ENCODE measurements at regions not wholly inside any gene's neighbourhood (a gene's known extent, or its start where the extent isn't known, plus 50 kb on each side); places are given as distances from the start of the nearest gene placed in this dataset.

- POLR2A ChIA-PET: no interaction called here
- DNase-seq (ENCODE audit: low spot score) (no peak), FAIRE-seq (no peak), ATAC-seq (no peak)
- H4K20me1 ChIP-seq (ENCODE audit: insufficient read depth, low read length): no peaks in the 10 kb centered on the region
- CTCF ChIA-PET (ENCODE audit: low intra/inter-chr PET ratio, low total read pairs): no interaction called here
- no peaks in the 10 kb centered on the region for H3K4me1 ChIP-seq (ENCODE audit: insufficient read depth, low read length)
- no peak overlapping the region for H3K27ac ChIP-seq (ENCODE audit: extremely low read length, insufficient read depth, low read length)
- no peaks in the 10 kb centered on the region for H3K9me3 ChIP-seq (ENCODE audit: low read length)
- TF ChIP-seq ZNF343 (CRISPR knock-in tag; IDR thresholded peaks at IDR 0.05) (no peak), STAT6 (CRISPR knock-in tag; IDR thresholded peaks at IDR 0.05; ENCODE audit: borderline replicate concordance) (no peak)
- no peaks in the 10 kb centered on the region for H3K36me3 ChIP-seq (replicated peaks in 1 of 2; ENCODE audit: control insufficient read depth in 1 of 2, insufficient read depth in 2 of 2, low read length in 2 of 2)
- intact Hi-C loops (cut with micrococcal nuclease; ENCODE audit: unreplicated experiment) (no loop called here), in situ Hi-C loops (cut with HindIII; ENCODE audit: extremely low pct_ligation_motif_present, low pct_unique_long_range_greater_than_20kb) (no loop called here)
- no peak overlapping the region for H3K4me3 ChIP-seq (replicated peaks in 1 of 3; ENCODE audit: insufficient read depth in 1 of 3, low read depth in 2 of 3, low read length in 3 of 3)
- peaks cover 0 to 5% of the 10 kb centered on the region in 2 experiments; a peak in 1 of 5 replicates for H3K27me3 ChIP-seq (ENCODE audit: control insufficient read depth in 1 of 2, insufficient read depth in 2 of 2, low read length in 2 of 2)
- no peaks in the 10 kb centered on the region for H3K79me2 ChIP-seq (ENCODE audit: insufficient read depth, low read length)
- no peak overlapping the region for H3K4me2 ChIP-seq (ENCODE audit: low read depth, low read length)
- H2AFZ ChIP-seq (ENCODE audit: low read length): no peak overlapping the region
- H3K9ac ChIP-seq (ENCODE audit: insufficient read depth, low read depth, low read length): no peak overlapping the region
- WGBS (ENCODE audit: low lambda C conversion rate): 3% methylated on average over 4 of the region's 4 CpGs
- BruUV-seq (replicated peaks): no TSS peak
Observed at GRCh38 chr3:115518100-115518852, 105.0 kb upstream of the GAP43 start.

GRCh38 chr3:115520241-115520640 lies 103.1 kb upstream of the GAP43 start:
- no peak for ATAC-seq
- Histone ChIP-seq H3K79me2 (ENCODE audit: insufficient read depth, low read length) (no peaks in the 10 kb centered on the region), H3K36me3 (replicated peaks in 1 of 2; ENCODE audit: control insufficient read depth in 1 of 2, insufficient read depth in 2 of 2, low read length in 2 of 2) (no peaks in the 10 kb centered on the region), H2AFZ (ENCODE audit: low read length) (no peak overlapping the region), H3K4me3 (replicated peaks in 1 of 3; ENCODE audit: insufficient read depth in 1 of 3, low read depth in 2 of 3, low read length in 3 of 3) (no peak overlapping the region), H3K27ac (ENCODE audit: extremely low read length, insufficient read depth, low read length) (no peak overlapping the region), H3K9ac (ENCODE audit: insufficient read depth, low read depth, low read length) (no peak overlapping the region), H3K9me3 (ENCODE audit: low read length) (no peaks in the 10 kb centered on the region), H3K27me3 (ENCODE audit: control insufficient read depth in 1 of 2, insufficient read depth in 2 of 2, low read length in 2 of 2) (no peaks in the 10 kb centered on the region; a peak in 1 of 5 replicates), H3K4me1 (ENCODE audit: insufficient read depth, low read length) (no peaks in the 10 kb centered on the region), H4K20me1 (ENCODE audit: insufficient read depth, low read length) (no peaks in the 10 kb centered on the region), H3K4me2 (ENCODE audit: low read depth, low read length) (no peak overlapping the region)
- ChIA-PET POLR2A (no interaction called here), CTCF (ENCODE audit: low intra/inter-chr PET ratio, low total read pairs) (no interaction called here)
- in situ Hi-C loops (cut with HindIII; ENCODE audit: extremely low pct_ligation_motif_present, low pct_unique_long_range_greater_than_20kb): no loop called here
- FAIRE-seq: no peak
- TF ChIP-seq CEBPB (IDR thresholded peaks at IDR 0.05; ENCODE audit: borderline replicate concordance, low read depth, low read length) (peak; percentile 31; the same call in 1 of the 2 replicates), AHDC1 (CRISPR knock-in tag; IDR thresholded peaks at IDR 0.05; ENCODE audit: borderline replicate concordance) (no peak)
- intact Hi-C loops (cut with micrococcal nuclease; ENCODE audit: unreplicated experiment): no loop called here
- 2% methylated on average over 2 of the region's 2 CpGs for WGBS (ENCODE audit: low lambda C conversion rate)
- no TSS peak for BruUV-seq (replicated peaks)
- DNase-seq (ENCODE audit: low spot score): no peak

All from HepG2 (cell line).